HG02642 (cell line): ENCODE measurements at regions not wholly inside any gene's neighbourhood (a gene's known extent, or its start where the extent isn't known, plus 50 kb on each side); places are given as distances from the start of the nearest gene placed in this dataset.

Source experiments
- ATAC-seq: cut with Tn5 transposase; IDR thresholded peaks from one replicate; pipeline ENCODE4 v1.9.1; 2021; ENCODE audit warnings: mild to moderate bottlenecking; ENCODE audit not compliant: unreplicated experiment, poor library complexity

DNA sequence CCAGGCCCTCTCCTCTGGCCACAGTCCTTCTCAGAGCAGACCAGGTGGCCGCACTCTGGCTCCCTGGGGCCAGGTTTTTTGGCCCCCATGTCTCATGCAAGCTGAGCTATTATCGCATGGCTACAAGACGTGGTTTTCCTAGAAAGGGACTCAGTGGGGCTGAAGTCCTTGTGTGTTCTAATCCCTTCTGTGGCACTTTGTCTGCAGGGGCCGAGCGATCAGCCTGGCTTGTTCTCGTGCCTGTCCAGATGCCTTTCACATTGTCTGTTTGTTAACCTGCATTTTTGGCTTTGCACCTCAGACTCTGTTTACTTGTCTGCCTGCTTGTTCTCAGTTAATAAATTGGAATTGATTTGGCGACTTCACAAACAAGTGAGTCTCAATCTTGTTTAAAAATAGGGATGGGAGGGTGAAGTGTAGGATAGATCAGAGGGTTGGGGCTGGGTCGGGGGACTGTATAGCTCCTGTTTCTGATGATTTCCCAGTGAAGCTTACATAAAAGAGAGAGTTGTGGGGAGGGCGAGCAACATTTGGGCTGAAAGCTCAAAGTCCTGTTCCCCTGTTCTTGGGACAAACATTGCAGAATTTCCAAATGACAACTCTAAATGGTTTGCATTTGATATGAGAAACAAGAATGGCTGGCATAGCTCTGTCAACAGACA, 440.4 kb downstream of the COG6 start:
- ATAC-seq, result no peak

DNA sequence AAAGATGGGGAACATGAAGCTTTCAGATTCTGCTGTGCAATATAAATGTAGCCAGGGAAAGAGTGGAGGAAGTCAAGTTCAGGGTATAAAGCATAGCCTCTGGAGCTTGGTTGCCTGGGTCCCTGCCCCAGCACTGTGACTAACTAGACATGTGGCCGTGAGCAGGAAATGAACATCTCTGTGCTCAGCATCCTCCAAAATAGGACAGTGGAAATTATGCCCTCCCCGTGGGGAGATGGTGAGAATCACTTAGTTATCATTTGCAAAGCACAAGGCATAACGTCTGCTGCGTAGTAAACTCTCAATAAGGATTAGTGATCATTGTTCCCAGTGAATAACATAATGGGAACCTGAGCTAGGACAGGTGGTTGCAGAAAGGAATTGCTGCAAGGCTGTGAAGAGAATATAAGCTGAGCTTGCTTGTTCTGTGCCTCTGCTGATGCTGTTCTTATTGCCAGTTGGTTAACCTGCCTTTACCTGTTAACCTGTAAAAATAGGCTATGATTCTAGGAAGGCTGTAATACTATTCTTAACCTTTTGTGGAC, 441.0 kb downstream of the COG6 start:
- no peak for ATAC-seq

DNA sequence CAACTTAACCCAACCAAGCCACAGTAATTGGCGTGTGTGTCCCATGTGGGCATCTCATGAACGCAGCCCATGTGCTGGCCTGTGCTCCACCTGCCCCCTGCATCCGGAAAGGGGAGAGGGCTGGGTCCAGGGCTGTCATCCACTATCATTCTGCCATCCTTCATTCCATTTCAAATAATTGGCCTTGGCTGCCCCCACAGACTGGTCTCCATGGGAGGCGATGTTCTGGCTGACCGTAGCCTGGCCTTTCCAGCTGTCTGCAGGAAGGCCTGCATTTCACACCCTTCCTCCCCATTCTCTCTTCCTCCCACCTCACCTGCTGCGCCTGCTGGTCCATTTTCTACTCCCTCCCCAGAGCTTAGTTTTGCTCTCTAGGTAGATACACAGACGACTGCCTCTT, 442.8 kb downstream of the COG6 start:
- no peak for ATAC-seq

DNA sequence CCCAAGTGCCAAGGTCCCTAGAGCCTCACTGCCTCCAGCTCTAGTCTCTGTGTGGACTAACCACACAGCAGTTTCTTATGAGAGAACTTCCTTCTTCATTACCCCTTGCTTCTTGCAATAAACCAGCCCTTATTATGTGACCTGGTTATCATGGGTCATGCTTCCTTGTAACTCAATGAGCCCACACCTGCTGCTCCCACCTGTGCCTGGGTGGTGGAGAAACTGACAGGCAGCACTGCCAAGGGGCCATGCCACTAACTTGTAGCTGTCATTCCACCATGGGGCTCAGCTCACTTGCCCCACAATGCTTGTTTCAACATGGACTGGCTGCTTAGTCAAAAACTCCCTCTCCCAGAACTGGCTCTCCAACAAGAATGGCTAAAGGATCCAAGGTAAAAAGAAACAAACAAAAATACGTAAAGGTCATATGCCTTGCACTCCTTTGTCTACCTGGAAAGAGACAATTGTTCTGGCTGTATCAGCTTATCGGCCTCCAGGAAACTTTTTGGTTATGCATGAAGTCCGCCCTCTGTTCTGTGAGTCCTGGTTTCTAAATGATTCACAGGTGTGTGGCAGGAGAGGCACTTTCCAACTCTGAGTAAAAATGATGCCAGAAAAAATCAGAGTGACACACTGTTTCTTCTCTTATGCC, 446.4 kb downstream of the COG6 start:
- peak; percentile 85 for ATAC-seq

DNA sequence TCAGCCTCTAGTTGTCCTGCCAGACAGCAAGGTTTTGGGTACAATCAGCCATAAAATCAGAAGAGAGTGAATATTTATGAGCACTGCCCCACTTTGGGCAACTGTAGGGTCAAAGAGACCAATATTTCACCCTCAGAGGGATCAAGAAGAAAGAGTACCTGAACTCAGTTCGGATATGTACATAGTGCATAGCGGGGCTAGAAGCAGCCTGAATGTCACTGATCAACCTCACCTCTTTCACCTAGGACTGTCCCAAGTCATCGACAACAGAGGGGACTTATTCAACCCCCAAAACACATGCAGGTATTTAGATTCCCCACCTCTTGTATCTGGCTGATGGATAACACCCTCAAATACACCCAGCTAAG, 446.9 kb downstream of the COG6 start:
- no peak for ATAC-seq

DNA sequence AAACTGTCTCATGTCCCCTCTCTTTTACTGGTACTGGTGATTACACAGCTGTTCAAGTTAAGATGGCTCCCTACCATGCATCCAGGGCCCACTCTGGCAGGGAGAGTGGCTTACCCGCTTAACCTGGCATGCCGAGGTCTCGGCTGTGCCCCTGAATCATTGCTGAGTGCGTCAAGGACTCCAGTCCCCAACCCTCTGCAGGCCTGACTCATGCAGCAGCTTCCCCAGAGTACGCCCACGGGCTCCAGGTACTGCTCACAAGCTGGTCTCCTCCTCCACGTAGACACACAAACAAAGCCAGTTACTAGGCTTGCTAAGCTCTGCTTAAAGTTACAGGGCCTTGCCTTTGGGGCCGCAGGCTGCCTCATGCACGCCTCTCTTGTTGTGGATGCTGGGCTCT, 447.4 kb downstream of the COG6 start:
- ATAC-seq, result no peak

DNA sequence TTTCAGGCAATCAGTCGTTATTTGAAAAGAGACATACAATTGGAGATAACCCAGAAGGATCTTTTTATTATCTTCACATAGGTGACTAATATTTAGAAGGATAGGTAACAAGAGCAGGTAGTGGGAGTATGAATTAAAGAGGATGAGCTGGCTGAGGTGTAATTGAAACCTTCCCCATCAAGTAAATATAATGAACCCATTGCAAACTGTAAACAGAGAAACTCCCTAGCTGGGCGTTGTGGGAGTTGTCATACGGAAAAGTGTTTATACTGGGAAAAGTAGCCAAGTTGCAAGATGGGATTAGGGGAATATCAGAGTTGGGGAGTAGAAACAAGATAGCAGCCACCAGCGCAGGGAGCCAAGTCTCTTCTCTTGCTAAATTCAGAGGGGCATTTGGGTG, 448.4 kb downstream of the COG6 start:
- ATAC-seq, result no peak

DNA sequence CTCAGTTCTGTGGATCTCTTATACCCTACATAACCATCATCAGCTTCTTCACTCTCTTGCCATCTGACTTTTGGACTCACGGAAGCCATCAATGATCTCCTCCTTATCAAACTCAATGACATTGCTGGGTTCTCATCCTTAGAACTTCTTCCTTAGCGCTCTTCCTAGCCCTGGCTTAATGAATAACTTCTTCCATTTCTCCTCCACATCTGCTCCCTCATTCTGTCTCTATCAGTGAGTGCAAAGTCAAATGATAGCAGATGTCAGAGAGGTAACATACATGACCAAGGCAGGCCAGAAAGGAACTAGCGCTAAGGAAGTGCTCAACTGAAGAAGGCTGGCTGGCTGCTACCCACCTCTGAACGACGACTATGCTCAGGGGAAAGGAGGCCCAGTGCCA, 449.8 kb downstream of the COG6 start:
- ATAC-seq, result no peak

DNA sequence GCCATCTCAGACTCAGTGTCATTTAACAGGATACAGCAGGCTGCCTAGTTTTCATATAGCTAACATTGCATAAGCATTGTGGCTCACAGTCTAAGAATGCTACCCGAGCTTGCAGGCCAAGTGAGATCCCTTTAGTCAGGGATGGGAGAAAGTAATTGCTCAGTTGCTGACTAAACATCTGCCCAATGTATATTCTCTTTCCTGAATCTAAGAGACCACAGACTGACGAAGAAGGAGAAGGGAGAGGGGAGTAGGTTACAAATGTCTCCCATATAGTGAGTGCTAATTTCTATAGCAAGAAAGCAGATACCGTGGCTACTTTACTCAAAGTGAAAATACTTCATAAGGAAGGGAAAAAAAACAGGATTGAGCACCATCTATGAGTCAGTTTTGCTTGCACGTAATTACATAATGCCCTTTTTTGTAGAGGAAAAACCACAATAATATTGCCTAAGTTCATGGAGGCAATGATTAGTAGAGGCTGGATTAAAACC, 453.9 kb downstream of the COG6 start:
- ATAC-seq, result no peak

DNA sequence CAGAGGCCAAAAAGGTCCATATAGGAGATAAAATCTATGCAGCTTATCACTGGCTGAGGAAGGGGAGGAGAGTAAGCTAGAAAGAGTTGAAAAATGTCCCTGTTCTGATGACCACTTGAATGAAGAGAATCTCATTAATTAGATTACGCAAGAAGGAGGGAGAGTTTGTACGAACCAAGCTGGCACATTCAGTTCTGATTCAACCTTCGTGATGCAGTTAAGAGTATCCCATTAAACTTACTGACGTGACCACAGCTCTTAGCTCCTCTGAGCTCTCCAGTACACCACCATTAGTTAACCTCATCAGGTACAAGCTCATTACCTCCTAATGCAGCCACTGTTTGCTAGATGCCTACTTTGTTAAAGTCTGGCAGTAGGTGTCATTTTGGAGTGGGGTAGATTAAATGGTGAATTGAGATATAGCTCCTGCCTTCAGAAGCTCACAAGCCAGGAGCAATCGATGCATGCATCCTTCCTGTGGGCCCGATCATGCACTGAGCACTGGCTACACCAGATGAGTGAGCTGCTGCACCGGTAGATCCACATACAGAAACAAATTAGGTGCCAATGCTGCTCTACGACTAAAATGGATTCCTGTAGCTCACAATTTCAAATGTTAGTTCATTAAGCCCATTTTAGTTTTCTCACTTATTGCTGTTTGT, 458.3 kb downstream of the COG6 start:
- no peak for ATAC-seq

DNA sequence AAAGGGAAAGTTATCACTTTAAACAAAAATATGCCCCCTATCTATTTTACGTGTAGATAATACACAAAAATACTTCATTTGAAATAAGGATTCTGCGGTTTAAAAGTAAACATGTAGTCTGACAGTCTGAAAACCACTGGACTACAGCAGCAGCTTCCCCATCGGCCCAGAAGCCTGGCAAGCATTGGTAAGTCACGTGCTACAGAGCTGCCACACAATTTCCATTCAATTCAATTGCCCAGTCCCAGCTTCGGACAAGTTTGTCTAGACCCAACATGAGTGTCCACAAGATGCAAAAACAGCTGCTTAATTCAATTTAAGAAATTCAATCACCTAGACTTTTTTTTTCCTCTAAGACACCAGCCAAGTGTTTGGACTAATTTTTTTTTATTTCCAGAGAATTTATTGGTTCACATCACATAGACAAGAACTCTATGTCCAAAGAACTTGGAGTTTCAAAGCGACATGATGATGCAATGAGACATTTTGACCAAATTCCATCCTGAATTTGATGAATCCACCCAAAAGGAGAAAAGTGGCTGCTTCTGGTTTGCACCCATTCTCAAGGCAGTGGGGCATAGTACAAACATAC, 458.9 kb downstream of the COG6 start:
- ATAC-seq, result no peak

DNA sequence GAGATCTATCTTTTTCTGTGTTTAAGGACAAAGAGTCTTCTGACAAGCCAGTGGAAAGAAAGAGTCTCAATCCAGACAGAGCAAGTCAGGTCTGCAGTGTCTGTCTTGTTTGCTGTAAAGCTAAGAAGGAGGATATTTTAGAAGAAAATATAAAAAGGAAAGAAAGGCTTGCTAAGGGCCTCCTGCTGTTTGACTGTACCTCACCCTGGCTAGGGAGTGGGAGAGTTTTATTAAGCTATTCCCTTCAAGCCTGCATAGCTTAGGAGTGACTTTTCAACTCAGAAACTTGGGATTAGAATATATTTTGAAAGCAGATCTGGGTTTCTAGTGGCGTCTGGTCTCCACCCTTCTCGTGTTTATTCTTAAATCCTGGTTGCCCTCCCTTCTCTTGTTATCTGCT, 460.0 kb downstream of the COG6 start:
- ATAC-seq, result no peak

DNA sequence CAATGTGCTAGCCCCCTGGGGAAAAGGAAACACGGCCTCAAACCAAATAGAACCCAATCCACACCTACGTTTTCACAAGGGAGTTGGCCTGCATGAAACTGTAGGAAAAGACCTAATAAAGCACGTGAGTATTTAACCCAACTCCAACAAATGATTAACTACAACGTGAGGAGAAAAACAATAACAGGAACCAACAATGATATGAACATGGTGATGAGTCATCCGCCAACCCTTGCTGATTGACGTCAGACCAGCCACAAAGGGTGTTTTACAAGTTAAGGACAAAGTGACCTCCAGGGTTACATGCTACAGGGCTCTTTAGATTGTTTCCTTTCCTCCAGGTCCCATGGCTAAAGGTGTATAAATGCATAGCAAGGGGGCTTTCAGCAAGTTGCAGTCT, 460.5 kb downstream of the COG6 start:
- ATAC-seq, result no peak

DNA sequence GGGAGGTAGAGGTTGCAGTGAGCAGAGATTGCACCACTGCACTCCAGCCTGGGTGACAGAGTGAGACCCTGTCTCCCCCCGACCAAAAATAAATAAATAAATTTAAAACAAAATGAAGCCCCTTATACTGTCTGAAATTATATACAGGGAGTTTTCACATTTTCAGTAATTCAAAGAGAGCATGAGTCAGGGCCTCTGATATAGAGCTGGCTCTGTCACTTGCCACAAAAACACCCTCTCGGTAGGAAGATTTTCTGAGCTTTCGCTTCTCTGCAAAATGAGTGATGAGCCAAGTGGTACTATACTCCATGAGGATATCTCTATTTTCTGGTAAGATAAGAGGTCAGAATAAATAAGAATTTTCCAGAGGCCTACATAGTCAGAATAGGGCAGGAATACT, 462.9 kb downstream of the COG6 start:
- ATAC-seq, result no peak

DNA sequence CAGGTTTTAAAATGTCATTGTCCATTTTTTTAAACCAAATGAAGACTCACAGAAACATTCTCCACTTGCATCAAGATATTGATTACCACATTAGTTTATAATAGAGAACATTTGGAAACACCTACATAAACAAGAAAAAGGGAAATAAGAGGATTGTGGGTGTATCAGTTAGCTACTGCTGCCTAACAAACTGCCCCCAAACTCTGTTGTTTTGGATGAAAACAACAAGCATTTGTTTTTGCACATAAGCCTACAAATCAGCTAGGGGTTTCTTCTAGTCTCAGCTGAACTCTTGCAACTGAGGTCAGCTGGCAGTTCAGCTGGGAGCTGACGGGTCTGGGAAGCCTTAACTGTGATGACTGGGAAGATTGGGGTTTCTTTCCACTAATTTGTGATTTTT, 464.4 kb downstream of the COG6 start:
- ATAC-seq, result no peak

DNA sequence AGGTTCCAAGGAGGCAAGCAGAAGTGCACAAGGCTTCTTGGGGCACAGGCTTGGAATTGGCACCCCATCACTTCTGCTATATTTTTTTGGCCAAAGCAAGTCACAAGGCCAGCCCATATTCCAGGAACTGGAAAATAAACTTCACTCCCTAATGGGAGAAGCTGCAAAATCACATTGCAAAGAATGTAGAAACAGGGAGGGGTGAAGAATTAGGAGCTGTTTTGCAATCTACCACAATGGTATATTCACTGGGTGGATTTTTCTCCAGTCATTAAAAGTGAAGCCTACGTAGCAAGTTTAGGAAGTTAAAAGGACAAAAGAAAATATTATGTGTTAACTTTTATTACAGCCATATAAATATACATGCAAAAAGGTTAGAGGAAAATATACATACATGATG, 464.8 kb downstream of the COG6 start:
- no peak for ATAC-seq

DNA sequence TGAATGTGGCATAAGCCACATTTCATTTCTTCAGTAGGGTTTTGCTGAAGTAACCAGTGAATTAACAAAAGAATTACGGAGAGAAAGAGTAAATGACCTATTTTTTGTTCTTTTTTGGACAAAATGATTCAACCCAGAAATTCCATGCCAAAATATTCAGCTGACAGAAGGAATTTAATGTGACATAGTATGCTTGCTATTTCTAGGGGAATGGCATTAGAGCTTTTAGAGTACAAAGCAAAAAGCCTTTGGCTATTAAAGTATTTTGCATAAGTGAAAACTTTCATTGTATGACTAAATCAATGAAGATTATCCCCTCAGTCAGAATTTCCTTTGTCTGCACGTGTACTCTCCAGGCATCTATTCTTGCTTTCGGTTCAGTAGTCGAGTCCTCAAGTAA, 465.3 kb downstream of the COG6 start:
- ATAC-seq, result no peak

DNA sequence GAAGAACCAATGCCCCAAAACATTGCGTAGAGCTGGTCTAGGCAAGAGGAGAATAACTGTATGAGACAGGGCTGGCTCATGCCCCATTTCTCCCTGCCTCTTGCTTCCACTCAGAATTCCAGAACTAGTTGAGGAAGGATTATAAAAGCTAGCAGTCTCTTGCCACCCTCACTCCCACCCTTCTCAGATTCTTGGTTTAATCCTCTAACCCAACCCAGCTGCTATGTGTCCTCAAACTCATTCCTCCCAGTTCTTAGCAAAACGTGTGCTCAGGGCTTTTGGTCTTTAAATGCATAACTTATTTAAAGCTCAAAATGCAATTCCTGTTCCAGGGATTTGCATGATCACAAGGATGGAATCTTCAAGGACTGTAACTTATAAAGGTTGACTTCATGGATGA, 466.3 kb downstream of the COG6 start:
- no peak for ATAC-seq

DNA sequence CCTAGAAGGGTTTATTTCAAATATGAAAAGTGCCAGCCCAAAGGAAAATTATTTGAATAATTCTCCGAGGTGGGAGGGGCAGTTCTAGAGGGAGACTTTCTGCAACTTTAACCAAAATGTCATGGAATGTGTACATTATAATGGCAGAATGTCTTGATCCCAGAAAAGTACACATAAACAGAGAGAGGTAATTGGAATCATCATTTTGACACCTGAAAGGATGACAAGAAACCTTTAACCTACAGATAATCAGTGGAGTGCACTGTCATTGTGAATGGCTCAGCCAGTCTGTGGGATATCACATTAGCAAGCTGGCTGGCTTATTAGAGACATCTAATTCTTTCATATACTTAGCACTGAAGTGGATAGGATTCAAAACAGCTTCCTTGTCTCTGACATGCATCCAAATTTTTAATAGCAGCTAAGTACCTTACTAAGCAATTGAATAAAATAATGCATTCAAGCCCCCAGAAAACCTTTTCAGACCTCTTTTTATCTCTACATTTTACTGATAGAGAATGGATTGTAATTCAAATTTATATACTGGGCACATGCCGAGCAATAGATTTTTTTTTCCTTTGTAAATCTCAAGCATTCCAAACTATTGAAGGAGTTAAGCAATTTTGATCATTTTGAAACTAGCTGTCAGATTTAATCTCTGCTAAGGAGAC, 468.6 kb downstream of the COG6 start:
- ATAC-seq, result no peak

DNA sequence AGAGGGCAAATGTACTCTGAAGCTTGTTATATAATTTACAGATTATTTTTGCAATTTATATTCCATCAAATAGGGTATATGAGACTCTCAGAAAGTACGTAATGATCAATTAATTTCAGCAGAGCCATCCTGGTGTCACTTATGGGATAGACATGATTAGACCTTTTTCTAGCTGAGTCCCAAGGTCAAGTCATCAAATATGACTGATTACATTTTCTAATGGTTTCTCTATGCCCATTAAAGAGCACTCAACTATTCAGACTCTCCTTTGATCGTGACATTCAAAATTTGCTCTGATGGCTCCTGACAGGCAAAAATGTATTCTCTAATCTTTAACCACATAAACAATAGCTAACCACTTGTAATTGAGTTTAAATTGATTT, 469.2 kb downstream of the COG6 start:
- ATAC-seq, result no peak

DNA sequence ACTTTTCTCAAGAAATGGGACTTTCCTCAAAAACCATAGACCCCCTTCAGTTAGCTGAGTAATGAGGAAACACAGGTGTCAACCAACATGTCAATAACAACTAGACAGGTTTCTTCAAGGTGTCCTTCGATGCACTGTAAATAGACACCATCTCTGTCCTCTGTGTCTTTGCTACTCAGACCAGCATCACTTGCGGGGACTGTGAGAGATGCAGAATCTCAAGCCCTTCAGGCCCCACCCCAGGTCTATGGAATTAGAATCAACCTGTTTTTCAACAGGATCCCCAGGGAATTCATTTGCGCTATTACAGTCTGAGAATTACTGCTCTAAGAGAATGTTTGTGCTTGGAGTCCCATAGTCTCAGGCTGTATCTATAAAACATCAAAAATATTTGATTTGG, 469.9 kb downstream of the COG6 start:
- ATAC-seq, result no peak
